ENCODE measurements at regions not wholly inside any gene's neighbourhood (a gene's known extent, or its start where the extent isn't known, plus 50 kb on each side); places are given as distances from the start of the nearest gene placed in this dataset.

DNA sequence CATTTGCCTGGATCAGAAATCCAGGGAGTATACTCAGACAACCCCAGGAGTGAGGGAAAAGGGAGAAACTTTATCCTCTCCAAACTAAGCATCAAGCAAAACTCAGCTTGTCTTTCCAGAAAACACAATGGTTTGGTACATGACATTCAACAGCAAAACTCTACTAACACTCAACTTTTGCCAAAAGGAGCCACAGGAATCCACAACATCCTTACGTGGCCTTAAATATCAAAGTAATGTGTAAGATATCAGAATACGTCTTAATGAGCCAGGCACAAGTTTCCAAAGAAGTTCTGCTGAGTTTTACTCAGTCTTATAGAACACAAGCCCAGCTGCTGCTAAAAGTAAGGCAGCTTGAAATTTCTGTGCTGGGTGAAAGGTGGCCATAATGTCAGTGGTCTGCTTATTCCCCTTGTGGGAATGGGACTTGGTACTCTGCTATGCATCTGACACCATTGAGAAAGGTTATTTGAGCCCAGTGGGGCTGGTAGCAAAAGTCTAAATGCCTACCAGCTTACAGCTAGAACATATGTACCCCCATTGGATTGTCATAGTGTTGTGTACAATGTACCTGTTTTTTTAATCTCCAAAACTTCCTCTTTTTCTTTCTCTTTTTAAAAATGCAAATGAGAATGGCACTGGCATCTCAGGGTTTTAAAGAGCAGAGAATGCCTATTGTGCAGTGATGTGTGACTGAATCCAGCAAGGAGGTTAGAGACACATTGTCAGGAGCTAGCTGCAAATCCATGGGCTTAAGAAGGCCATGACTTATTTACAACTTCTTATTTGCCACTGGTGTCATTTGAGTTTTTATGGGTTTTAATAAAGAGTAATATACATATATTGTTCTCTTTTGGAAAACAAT is 62.0 kb upstream of the ST6GALNAC3 start:
- Histone ChIP-seq H3K9me3 (ENCODE audit: low read length) (no peaks in the 10 kb centered on the region), H2AFZ (ENCODE audit: low read depth, low read length) (no peak overlapping the region)
- TF ChIP-seq EZH2 (IDR thresholded peaks at IDR 0.05; ENCODE audit: borderline replicate concordance, insufficient read depth, low read length, poor library complexity, severe bottlenecking) (no peak), POLR2AphosphoS5 (IDR thresholded peaks at IDR 0.05) (no peak), TAF1 (IDR thresholded peaks at IDR 0.05; ENCODE audit: low read depth) (no peak), EP300 (conservative IDR thresholded peaks at IDR 0.05; ENCODE audit: poor library complexity, severe bottlenecking) (no peak), CTCF (IDR thresholded peaks at IDR 0.05; ENCODE audit: poor library complexity, severe bottlenecking) (no peak), SMC3 (conservative IDR thresholded peaks at IDR 0.05; ENCODE audit: poor library complexity) (no peak)
- TF ChIP-seq, protein P1, sequence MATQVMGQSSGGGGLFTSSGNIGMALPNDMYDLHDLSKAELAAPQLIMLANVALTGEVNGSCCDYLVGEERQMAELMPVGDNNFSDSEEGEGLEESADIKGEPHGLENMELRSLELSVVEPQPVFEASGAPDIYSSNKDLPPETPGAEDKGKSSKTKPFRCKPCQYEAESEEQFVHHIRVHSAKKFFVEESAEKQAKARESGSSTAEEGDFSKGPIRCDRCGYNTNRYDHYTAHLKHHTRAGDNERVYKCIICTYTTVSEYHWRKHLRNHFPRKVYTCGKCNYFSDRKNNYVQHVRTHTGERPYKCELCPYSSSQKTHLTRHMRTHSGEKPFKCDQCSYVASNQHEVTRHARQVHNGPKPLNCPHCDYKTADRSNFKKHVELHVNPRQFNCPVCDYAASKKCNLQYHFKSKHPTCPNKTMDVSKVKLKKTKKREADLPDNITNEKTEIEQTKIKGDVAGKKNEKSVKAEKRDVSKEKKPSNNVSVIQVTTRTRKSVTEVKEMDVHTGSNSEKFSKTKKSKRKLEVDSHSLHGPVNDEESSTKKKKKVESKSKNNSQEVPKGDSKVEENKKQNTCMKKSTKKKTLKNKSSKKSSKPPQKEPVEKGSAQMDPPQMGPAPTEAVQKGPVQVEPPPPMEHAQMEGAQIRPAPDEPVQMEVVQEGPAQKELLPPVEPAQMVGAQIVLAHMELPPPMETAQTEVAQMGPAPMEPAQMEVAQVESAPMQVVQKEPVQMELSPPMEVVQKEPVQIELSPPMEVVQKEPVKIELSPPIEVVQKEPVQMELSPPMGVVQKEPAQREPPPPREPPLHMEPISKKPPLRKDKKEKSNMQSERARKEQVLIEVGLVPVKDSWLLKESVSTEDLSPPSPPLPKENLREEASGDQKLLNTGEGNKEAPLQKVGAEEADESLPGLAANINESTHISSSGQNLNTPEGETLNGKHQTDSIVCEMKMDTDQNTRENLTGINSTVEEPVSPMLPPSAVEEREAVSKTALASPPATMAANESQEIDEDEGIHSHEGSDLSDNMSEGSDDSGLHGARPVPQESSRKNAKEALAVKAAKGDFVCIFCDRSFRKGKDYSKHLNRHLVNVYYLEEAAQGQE (IDR thresholded peaks at IDR 0.05; ENCODE audit: borderline replicate concordance), result no peak

GRCh38 chr1:76013206-76013581 is 61.4 kb upstream of the ST6GALNAC3 start:
- Histone ChIP-seq H3K4me2 (ENCODE audit: low read length) (no peak overlapping the region), H4K20me1 (ENCODE audit: insufficient read depth) (no peaks in the 10 kb centered on the region), H3K9ac (ENCODE audit: low read length) (no peak overlapping the region), H3K27me3 (ENCODE audit: insufficient read depth, low read depth, low read length) (no peaks in the 10 kb centered on the region), H3K27ac (ENCODE audit: low read length) (no peak overlapping the region), H3K36me3 (ENCODE audit: insufficient read depth, low read length) (no peaks in the 10 kb centered on the region), H3K9me3 (ENCODE audit: low read length) (no peaks in the 10 kb centered on the region), H3K9me2 (ENCODE audit: insufficient read depth, low read length) (no peaks in the 10 kb centered on the region), H2AFZ (ENCODE audit: low read depth, low read length) (no peak overlapping the region), H3K4me3 (ENCODE audit: low read length) (no peak overlapping the region), H3K79me2 (replicated peaks; ENCODE audit: insufficient read depth, low read length) (no peaks in the 10 kb centered on the region), H3F3A (ENCODE audit: insufficient read depth, low read length, poor library complexity, severe bottlenecking) (no peaks in the 10 kb centered on the region)
- TF ChIP-seq EP300 (conservative IDR thresholded peaks at IDR 0.05; ENCODE audit: poor library complexity, severe bottlenecking) (no peak), MXI1 (conservative IDR thresholded peaks at IDR 0.05; ENCODE audit: poor library complexity, severe bottlenecking) (no peak), TAF1 (IDR thresholded peaks at IDR 0.05; ENCODE audit: low read depth) (no peak), POLR2AphosphoS5 (IDR thresholded peaks at IDR 0.05) (no peak), EZH2 (IDR thresholded peaks at IDR 0.05; ENCODE audit: borderline replicate concordance, insufficient read depth, low read length, poor library complexity, severe bottlenecking) (no peak), RAD21 (conservative IDR thresholded peaks at IDR 0.05) (no peak), SMC3 (conservative IDR thresholded peaks at IDR 0.05; ENCODE audit: poor library complexity) (no peak), CTCF (IDR thresholded peaks at IDR 0.05; ENCODE audit: poor library complexity, severe bottlenecking) (no peak)
- TF ChIP-seq, protein P1 (IDR thresholded peaks at IDR 0.05; ENCODE audit: borderline replicate concordance), result no peak

More for the DNA sequence above, 62.0 kb upstream of the ST6GALNAC3 start:
- H3K9ac ChIP-seq (ENCODE audit: low read length), result no peak overlapping the region
- H3K9me2 ChIP-seq (ENCODE audit: insufficient read depth, low read length), result no peaks in the 10 kb centered on the region
- no peaks in the 10 kb centered on the region for H4K20me1 ChIP-seq (ENCODE audit: insufficient read depth)
- no peaks in the 10 kb centered on the region for H3K27me3 ChIP-seq (ENCODE audit: insufficient read depth, low read depth, low read length)
- H3K4me2 ChIP-seq (ENCODE audit: low read length), result no peak overlapping the region
- no peak overlapping the region for H3K4me3 ChIP-seq (ENCODE audit: low read length)
- no peaks in the 10 kb centered on the region for H3F3A ChIP-seq (ENCODE audit: insufficient read depth, low read length, poor library complexity, severe bottlenecking)
- H3K36me3 ChIP-seq (ENCODE audit: insufficient read depth, low read length), result no peaks in the 10 kb centered on the region
- no peak overlapping the region for H3K27ac ChIP-seq (ENCODE audit: low read length)
- H3K79me2 ChIP-seq (replicated peaks; ENCODE audit: insufficient read depth, low read length), result no peaks in the 10 kb centered on the region
